WI38 (cell line): ENCODE measurements at regions not wholly inside any gene's neighbourhood (a gene's known extent, or its start where the extent isn't known, plus 50 kb on each side); places are given as distances from the start of the nearest gene placed in this dataset.

Experiments
- H3K4me3 ChIP-seq: 2 replicates; pipeline ENCODE4 v1.5.1; 2011; ENCODE audit warnings: low read depth, mild to moderate bottlenecking, control low read depth, low read length
- CTCF ChIP-seq: IDR thresholded peaks from 2 replicates; pipeline ENCODE4 v1.5.1; 2012; ENCODE audit warnings: low read depth, mild to moderate bottlenecking, control low read depth, low read length

- no peak overlapping the region; the same call in 1 of the 2 replicates for H3K4me3 ChIP-seq
- no peak for TF ChIP-seq CTCF
Measured at GRCh38 chr16:88305176-88305575, 77.6 kb upstream of the ZNF469 start.

GRCh38 chr16:88306411-88306810, 76.3 kb upstream of the ZNF469 start:
- no peak overlapping the region for H3K4me3 ChIP-seq
- no peak for TF ChIP-seq CTCF

GRCh38 chr16:88306860-88307545, 75.8 kb upstream of the ZNF469 start:
- TF ChIP-seq CTCF: no peak
- no peak overlapping the region for H3K4me3 ChIP-seq

- no peak overlapping the region for H3K4me3 ChIP-seq
- TF ChIP-seq CTCF: no peak
Measured at GRCh38 chr16:88308441-88309173, 74.2 kb upstream of the ZNF469 start.

GRCh38 chr16:88309174-88309907, 73.4 kb upstream of the ZNF469 start:
- no peak for TF ChIP-seq CTCF
- H3K4me3 ChIP-seq: no peak overlapping the region

- H3K4me3 ChIP-seq: no peak overlapping the region
- no peak for TF ChIP-seq CTCF
Measured at GRCh38 chr16:88309908-88310265, 72.9 kb upstream of the ZNF469 start.
